ENCODE measurements at regions not wholly inside any gene's neighbourhood (a gene's known extent, or its start where the extent isn't known, plus 50 kb on each side); places are given as distances from the start of the nearest gene placed in this dataset.

DNA sequence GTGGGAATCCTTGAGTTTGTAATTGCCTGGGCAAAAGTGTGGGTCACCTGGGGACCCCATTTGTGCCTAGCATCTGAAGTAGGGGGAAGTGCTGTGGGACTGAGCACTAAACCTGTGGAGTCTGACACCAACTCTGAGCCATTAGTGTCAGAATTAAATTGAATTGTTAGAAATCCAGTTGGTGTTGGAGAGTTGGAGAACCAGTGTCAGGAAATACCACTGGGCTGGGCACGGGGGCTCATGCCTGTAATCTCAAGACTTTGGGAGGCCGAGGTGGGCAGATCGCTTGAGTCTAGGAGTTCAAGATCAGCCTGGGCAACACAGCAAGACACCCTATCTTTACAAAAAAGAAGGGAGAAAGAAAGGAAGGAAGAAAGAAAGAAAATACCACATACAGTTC is 67.5 kb upstream of the BRD7 start:
- no peaks in the 10 kb centered on the region for H3K36me3 ChIP-seq
- TF ChIP-seq POLR2A (IDR thresholded peaks at IDR 0.05) (no peak), POLR2AphosphoS5 (IDR thresholded peaks at IDR 0.05; ENCODE audit: insufficient read depth in 1 of 2, low read depth in 1 of 2) (no peak)
- TF ChIP-seq, protein P1, sequence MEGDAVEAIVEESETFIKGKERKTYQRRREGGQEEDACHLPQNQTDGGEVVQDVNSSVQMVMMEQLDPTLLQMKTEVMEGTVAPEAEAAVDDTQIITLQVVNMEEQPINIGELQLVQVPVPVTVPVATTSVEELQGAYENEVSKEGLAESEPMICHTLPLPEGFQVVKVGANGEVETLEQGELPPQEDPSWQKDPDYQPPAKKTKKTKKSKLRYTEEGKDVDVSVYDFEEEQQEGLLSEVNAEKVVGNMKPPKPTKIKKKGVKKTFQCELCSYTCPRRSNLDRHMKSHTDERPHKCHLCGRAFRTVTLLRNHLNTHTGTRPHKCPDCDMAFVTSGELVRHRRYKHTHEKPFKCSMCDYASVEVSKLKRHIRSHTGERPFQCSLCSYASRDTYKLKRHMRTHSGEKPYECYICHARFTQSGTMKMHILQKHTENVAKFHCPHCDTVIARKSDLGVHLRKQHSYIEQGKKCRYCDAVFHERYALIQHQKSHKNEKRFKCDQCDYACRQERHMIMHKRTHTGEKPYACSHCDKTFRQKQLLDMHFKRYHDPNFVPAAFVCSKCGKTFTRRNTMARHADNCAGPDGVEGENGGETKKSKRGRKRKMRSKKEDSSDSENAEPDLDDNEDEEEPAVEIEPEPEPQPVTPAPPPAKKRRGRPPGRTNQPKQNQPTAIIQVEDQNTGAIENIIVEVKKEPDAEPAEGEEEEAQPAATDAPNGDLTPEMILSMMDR (IDR thresholded peaks at IDR 0.05): no peak
- H3K27me3 ChIP-seq: no peaks in the 10 kb centered on the region
- H3K4me3 ChIP-seq: no peak overlapping the region
- H3K27ac ChIP-seq: no peak overlapping the region
- H3K9me3 ChIP-seq: no peaks in the 10 kb centered on the region
- DNase-seq (ENCODE audit: extremely low spot score in 2 of 2): peak in 1 of 2 donors; percentile 47
- intact Hi-C loops (cut with DNase I): no loop called here
- H3K4me1 ChIP-seq: no peaks in the 10 kb centered on the region

DNA sequence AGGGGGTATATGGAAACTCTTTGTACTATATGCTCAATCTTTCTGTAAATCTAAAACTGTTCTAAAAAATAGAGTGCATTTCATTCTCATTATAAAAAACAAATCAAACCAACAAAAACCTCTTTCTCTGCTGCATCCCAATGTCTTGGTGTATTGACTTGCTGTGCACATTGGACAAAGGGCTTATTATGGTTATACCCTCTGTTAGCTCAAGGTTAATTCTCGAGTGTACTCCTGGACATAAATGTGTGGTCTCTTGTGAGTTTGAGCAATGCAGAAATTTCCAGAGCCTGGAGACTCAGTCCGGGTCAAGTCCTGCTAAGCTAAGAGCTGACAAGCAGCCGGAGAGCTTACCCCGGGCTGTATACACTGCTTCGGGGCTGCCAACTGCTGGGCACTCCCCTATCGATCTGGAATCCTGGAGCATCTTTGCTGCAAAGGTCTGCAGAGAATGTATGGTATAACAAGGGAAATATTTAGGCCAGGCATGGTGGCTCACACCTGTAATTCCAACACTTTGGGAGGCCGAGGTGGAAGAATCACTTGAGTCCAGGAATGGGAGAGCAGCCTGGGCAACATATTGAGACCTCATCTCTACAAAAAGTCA is 66.2 kb upstream of the BRD7 start:
- TF ChIP-seq, protein P1 (IDR thresholded peaks at IDR 0.05): no peak
- no peak for TF ChIP-seq POLR2AphosphoS5 (IDR thresholded peaks at IDR 0.05; ENCODE audit: insufficient read depth in 1 of 2, low read depth in 1 of 2)
- no peaks in the 10 kb centered on the region for H3K9me3 ChIP-seq
- no peak overlapping the region for H3K4me3 ChIP-seq
- intact Hi-C loops (cut with DNase I): no loop called here
- H3K36me3 ChIP-seq: no peaks in the 10 kb centered on the region
- no peaks in the 10 kb centered on the region for H3K27me3 ChIP-seq
- H3K27ac ChIP-seq: no peak overlapping the region
- peak in 1 of 2 donors; percentile 72 for DNase-seq (ENCODE audit: extremely low spot score in 2 of 2)
- H3K4me1 ChIP-seq: no peaks in the 10 kb centered on the region

DNA sequence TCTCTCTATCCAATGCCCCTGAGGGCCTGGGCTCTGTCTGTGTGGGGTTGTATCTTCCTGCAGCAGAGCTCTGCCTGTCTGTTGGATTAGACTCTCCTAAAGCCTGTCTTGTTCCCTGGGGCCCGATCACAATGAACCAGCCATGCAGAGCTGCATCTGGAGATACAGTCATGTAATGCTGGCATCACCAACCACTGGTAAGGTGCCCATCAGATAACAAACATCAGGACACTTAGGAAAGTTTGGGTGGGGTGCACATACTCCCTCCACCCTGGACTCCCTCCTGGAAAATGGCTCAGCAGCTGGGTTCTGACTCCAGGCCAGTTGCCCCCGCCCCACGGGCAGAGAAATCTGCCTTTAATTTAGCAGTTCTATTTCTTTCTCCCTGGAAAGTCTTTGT is 61.3 kb upstream of the BRD7 start:
- Histone ChIP-seq H3K36me3 (no peaks in the 10 kb centered on the region), H3K4me3 (no peak overlapping the region), H3K9me3 (no peaks in the 10 kb centered on the region), H3K27ac (no peak overlapping the region), H3K27me3 (no peaks in the 10 kb centered on the region), H3K4me1 (no peaks in the 10 kb centered on the region)
- TF ChIP-seq, protein P1 (IDR thresholded peaks at IDR 0.05): no peak
- no peak for TF ChIP-seq POLR2A (IDR thresholded peaks at IDR 0.05)
- TF ChIP-seq POLR2AphosphoS5 (IDR thresholded peaks at IDR 0.05; ENCODE audit: insufficient read depth in 1 of 2, low read depth in 1 of 2): no peak
- peak in 1 of 2 donors; percentile 42 for DNase-seq (ENCODE audit: extremely low spot score in 2 of 2)
- intact Hi-C loops (cut with DNase I): no loop called here

DNA sequence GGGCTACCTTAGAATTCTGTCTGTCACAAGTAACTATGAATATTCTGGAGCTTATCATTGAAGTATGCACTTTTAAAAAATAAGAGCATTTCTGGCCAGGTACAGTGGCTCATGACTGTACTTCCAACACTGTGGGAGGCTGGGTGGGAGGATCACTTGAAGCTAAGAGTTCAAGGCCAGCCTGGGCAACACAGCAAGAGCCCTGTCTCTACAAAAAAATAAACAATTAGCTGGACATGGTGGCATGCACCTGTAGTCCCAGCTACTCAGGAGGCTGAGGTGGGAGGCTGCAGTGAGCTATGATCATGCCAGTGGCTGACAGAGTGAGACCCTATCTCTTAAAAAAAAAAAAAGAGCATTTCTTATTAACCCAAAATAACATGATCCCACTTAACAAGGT is 60.0 kb upstream of the BRD7 start:
- no peaks in the 10 kb centered on the region for H3K4me1 ChIP-seq
- H3K27ac ChIP-seq: no peak overlapping the region
- no peaks in the 10 kb centered on the region for H3K27me3 ChIP-seq
- no peak for TF ChIP-seq POLR2AphosphoS5 (IDR thresholded peaks at IDR 0.05; ENCODE audit: insufficient read depth in 1 of 2, low read depth in 1 of 2)
- TF ChIP-seq, protein P1 (IDR thresholded peaks at IDR 0.05): no peak
- no peak for TF ChIP-seq POLR2A (IDR thresholded peaks at IDR 0.05)
- DNase-seq (ENCODE audit: extremely low spot score in 2 of 2): peak in 1 of 2 donors; percentile 25
- no peak overlapping the region for H3K4me3 ChIP-seq
- H3K9me3 ChIP-seq: no peaks in the 10 kb centered on the region
- intact Hi-C loops (cut with DNase I): no loop called here
- H3K36me3 ChIP-seq: no peaks in the 10 kb centered on the region

DNA sequence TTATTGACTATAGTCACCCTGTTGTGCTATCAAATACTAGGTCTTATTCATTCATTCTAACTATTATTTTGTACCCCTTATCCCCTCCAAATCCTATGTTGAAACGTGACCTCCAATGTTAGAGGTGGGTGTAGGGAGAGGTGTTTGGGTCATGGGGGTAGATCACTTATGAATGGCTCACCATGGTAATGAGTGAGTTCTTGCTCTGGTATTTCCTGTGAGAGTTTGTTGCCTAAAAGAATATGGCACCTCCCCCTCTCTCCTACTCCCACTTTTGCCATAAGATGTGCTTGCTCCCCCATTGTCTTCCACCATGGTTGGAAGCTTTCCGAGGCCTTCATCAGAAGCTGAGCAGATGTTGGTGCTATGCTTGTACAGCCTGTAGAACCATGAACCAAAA is 59.3 kb upstream of the BRD7 start:
- intact Hi-C loops (cut with DNase I): no loop called here
- peak in 1 of 2 donors; percentile 6 for DNase-seq (ENCODE audit: extremely low spot score in 2 of 2)
- TF ChIP-seq POLR2AphosphoS5 (IDR thresholded peaks at IDR 0.05; ENCODE audit: insufficient read depth in 1 of 2, low read depth in 1 of 2): no peak
- no peak for TF ChIP-seq POLR2A (IDR thresholded peaks at IDR 0.05)
- TF ChIP-seq, protein P1 (IDR thresholded peaks at IDR 0.05): no peak
- no peaks in the 10 kb centered on the region for H3K9me3 ChIP-seq
- no peak overlapping the region for H3K4me3 ChIP-seq
- H3K36me3 ChIP-seq: no peaks in the 10 kb centered on the region
- no peaks in the 10 kb centered on the region for H3K4me1 ChIP-seq
- no peak overlapping the region for H3K27ac ChIP-seq
- no peaks in the 10 kb centered on the region for H3K27me3 ChIP-seq

Measured in vagina (tissue), 2 donors.